22Rv1 (cell line): ENCODE measurements at regions not wholly inside any gene's neighbourhood (a gene's known extent, or its start where the extent isn't known, plus 50 kb on each side); places are given as distances from the start of the nearest gene placed in this dataset.

ENCODE experiments used
- CTCF ChIP-seq: fragments of 450-650 bp; IDR thresholded peaks from 2 replicates; pipeline ENCODE4 v1.5.1; 2017; ENCODE audit warnings: mild to moderate bottlenecking
- ZFX ChIP-seq: fragments of 450-650 bp; IDR thresholded peaks from 2 replicates; pipeline ENCODE4 v1.6.1; 2017; ENCODE audit warnings: antibody characterized with exemption, borderline replicate concordance

GRCh38 chr9:25830381-25830780, 152.1 kb upstream of the TUSC1 start:
- TF ChIP-seq CTCF (no peak), ZFX (no peak)
